ENCODE measurements at regions not wholly inside any gene's neighbourhood (a gene's known extent, or its start where the extent isn't known, plus 50 kb on each side); places are given as distances from the start of the nearest gene placed in this dataset.
"Not testable (repeated sequence)": the region's sequence is repeated elsewhere in the genome, so short reads cannot be mapped to it uniquely, and the experiment has no call there.

- H3K36me3 ChIP-seq (ENCODE audit: control insufficient read depth, insufficient read depth, low read length): no peaks in the 10 kb centered on the region
- peaks cover 4% of the 10 kb centered on the region for H3K4me1 ChIP-seq (ENCODE audit: control insufficient read depth, insufficient read depth, low read length, poor library complexity, severe bottlenecking)
- WGBS, 2 experiments (ENCODE audit: insufficient coverage in 2 of 2): 100% methylated on average over 1 of the region's 8 CpGs; no CpG with 5 or more reads in 1 of the 2 experiments
- no peaks in the 10 kb centered on the region for H3K9me3 ChIP-seq (ENCODE audit: control insufficient read depth, low read length)
- H3K4me3 ChIP-seq (ENCODE audit: extremely low read depth, insufficient read depth, low read length, poor library complexity, severe bottlenecking): no peak overlapping the region
- H3K27ac ChIP-seq (ENCODE audit: low read depth, low read length, severe bottlenecking): no peak overlapping the region
Observed at GRCh38 chrX:68985135-68985755, 156.4 kb downstream of the EFNB1 start.

DNA sequence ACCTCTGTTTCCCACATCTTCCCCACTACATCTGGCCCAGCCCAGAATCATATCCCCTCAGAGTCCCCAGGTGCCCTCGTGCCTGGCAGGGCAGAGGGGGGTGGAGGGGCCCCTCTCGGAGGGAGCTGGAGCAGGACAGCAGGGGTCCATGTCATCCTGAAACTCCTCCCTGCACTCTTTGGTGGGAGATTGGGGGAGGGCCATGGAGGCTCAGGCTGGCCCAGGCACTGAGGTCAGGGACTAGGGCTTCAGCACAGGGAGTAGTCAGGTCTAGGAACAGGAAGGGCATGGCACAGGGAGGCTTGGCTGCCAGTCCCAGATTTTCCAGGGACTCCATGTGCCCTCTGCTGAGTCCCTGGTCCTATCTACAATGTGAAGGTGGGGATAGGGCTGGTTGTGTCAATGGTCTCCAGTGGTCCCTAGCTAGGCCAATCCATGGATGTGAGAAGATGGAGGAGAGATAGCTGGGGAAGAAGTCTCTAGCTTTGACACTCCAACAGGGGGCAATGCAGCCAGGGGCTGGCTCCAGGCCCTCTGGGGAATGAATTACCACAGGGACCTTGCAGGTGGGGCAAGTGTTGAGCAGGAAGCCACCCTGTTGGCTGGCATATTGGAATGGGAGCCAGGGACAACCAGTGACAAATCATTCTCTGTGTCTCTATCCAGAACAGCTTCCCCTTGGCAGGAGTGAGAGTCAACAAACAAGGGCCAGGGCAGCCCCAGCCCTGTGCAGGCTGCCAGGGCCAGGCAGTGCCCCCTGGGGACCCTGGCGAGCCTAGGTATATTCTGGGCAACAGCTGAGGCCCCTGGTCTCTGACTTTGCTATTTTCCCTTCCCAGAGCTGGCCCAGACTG, 154.4 kb downstream of the EFNB1 start:
- H3K27ac ChIP-seq (ENCODE audit: low read depth, low read length, severe bottlenecking): no peak overlapping the region
- H3K36me3 ChIP-seq (ENCODE audit: control insufficient read depth, insufficient read depth, low read length): no peaks in the 10 kb centered on the region
- H3K9me3 ChIP-seq (ENCODE audit: control insufficient read depth, low read length): no peaks in the 10 kb centered on the region
- H3K4me3 ChIP-seq (ENCODE audit: extremely low read depth, insufficient read depth, low read length, poor library complexity, severe bottlenecking): no peak overlapping the region
- H3K4me1 ChIP-seq (ENCODE audit: control insufficient read depth, insufficient read depth, low read length, poor library complexity, severe bottlenecking): peaks cover 4% of the 10 kb centered on the region
- 80% methylated on average over 1 of the region's 3 CpGs; no CpG with 5 or more reads in 1 of the 2 experiments for WGBS, 2 experiments (ENCODE audit: insufficient coverage in 2 of 2)

DNA sequence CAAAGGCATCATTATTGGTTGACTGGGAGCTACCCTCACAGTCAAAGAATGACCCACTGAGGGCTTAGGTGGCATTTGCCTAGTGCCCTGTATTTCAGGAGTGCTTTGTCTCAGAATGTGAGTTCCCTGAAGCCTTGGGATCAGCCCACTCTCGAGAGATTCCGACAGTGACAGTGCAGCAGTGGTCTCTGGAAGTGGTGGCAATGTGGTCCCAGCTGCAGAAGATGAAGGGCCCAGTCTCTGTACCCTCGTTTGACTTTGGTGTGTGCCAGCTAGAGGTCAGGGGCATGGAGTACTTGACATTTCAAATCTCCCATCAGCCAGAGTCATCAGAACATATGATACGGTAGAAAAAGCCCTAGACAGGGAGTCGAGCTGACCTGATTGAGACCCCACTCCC, 153.7 kb downstream of the EFNB1 start:
- Histone ChIP-seq H3K9me3 (ENCODE audit: control insufficient read depth, low read length) (no peaks in the 10 kb centered on the region), H3K4me1 (ENCODE audit: control insufficient read depth, insufficient read depth, low read length, poor library complexity, severe bottlenecking) (peaks cover 8% of the 10 kb centered on the region), H3K4me3 (ENCODE audit: extremely low read depth, insufficient read depth, low read length, poor library complexity, severe bottlenecking) (no peak overlapping the region), H3K27ac (ENCODE audit: low read depth, low read length, severe bottlenecking) (no peak overlapping the region), H3K36me3 (ENCODE audit: control insufficient read depth, insufficient read depth, low read length) (no peaks in the 10 kb centered on the region)
- WGBS, 2 experiments (ENCODE audit: insufficient coverage in 2 of 2): no CpG with 5 or more reads among the region's 5 CpGs

DNA sequence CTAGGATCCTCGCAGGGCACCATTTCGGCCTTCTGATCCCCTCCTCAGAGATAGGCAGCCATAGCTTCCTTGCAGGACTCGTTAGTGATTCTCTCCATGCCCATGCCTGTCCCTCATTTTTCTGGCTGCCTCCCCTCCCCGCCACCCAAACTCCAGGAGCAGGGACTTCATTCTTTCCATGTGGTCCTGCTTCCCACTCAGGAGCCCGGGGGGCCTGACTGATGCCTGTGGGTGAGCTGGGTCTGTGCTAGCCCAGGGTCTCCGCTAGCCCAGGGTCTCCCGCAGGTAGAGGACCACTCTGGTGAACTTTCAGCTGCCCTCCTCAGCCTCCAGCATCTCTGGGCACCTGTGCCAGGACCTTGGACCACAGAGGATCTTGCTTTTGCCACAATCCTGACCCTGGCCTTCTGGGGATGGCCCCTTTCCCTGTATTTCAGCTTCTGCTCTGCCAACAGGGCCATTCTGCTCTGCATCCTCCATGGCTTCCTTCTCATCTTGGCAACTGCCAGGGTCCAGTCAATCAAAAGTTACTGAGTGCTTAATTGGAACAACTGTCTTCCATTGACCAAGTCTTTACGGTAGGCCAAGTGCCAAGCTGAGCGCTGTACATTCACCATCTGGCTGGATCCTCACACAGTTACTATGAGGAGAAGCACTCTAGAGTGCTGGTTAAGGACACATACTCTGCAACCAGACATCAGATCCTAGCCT, 152.2 kb downstream of the EFNB1 start:
- no peaks in the 10 kb centered on the region for H3K9me3 ChIP-seq (ENCODE audit: control insufficient read depth, low read length)
- H3K27ac ChIP-seq (ENCODE audit: low read depth, low read length, severe bottlenecking): no peak overlapping the region
- no peaks in the 10 kb centered on the region for H3K36me3 ChIP-seq (ENCODE audit: control insufficient read depth, insufficient read depth, low read length)
- H3K4me1 ChIP-seq (ENCODE audit: control insufficient read depth, insufficient read depth, low read length, poor library complexity, severe bottlenecking): peaks cover 8% of the 10 kb centered on the region
- WGBS, 2 experiments (ENCODE audit: insufficient coverage in 2 of 2): 96% methylated on average over 5 of the region's 9 CpGs; no CpG with 5 or more reads in 1 of the 2 experiments
- no peak overlapping the region for H3K4me3 ChIP-seq (ENCODE audit: extremely low read depth, insufficient read depth, low read length, poor library complexity, severe bottlenecking)

GRCh38 chrX:68978655-68979054, 149.8 kb downstream of the EFNB1 start:
- peaks cover 8% of the 10 kb centered on the region for H3K4me1 ChIP-seq (ENCODE audit: control insufficient read depth, insufficient read depth, low read length, poor library complexity, severe bottlenecking)
- H3K27ac ChIP-seq (ENCODE audit: low read depth, low read length, severe bottlenecking): no peak overlapping the region
- no CpG with 5 or more reads among the region's 1 CpG for WGBS, 2 experiments (ENCODE audit: insufficient coverage in 2 of 2)

DNA sequence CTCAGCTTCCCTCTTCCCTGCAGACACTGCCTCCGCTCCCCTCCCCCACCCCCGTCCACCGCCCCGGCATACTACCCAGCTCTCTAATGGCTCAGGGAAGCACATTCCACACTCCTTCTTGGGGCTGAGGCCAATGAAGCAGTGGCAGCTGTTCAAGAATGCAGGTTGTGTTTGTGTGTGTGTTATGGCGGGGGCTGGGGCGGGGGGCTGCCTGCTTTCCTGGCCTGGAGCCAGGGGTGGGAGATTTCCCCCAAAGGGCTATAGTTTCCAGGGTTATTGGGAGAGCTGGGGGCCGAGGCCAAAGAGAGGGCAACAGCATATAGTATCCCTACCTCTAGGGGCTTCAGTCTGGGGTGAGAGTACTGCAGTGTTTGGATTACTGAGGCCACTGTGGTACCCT, 149.4 kb downstream of the EFNB1 start:
- no peaks in the 10 kb centered on the region for H3K9me3 ChIP-seq (ENCODE audit: control insufficient read depth, low read length)
- no peaks in the 10 kb centered on the region for H3K36me3 ChIP-seq (ENCODE audit: control insufficient read depth, insufficient read depth, low read length)
- H3K4me3 ChIP-seq (ENCODE audit: extremely low read depth, insufficient read depth, low read length, poor library complexity, severe bottlenecking): no peak overlapping the region
- H3K4me1 ChIP-seq (ENCODE audit: control insufficient read depth, insufficient read depth, low read length, poor library complexity, severe bottlenecking): peaks cover 8% of the 10 kb centered on the region
- no peak overlapping the region for H3K27ac ChIP-seq (ENCODE audit: low read depth, low read length, severe bottlenecking)
- WGBS, 2 experiments (ENCODE audit: insufficient coverage in 2 of 2): no CpG with 5 or more reads among the region's 7 CpGs

More at GRCh38 chrX:68978655-68979054, 149.8 kb downstream of the EFNB1 start:
- no peaks in the 10 kb centered on the region for H3K36me3 ChIP-seq (ENCODE audit: control insufficient read depth, insufficient read depth, low read length)
- H3K9me3 ChIP-seq (ENCODE audit: control insufficient read depth, low read length): no peaks in the 10 kb centered on the region
- H3K4me3 ChIP-seq (ENCODE audit: extremely low read depth, insufficient read depth, low read length, poor library complexity, severe bottlenecking): no peak overlapping the region

- Histone ChIP-seq H3K4me3 (ENCODE audit: extremely low read depth, insufficient read depth, low read length, poor library complexity, severe bottlenecking) (no peak overlapping the region), H3K4me1 (ENCODE audit: control insufficient read depth, insufficient read depth, low read length, poor library complexity, severe bottlenecking) (no peaks in the 10 kb centered on the region), H3K36me3 (ENCODE audit: control insufficient read depth, insufficient read depth, low read length) (no peaks in the 10 kb centered on the region), H3K27ac (ENCODE audit: low read depth, low read length, severe bottlenecking) (no peak overlapping the region), H3K9me3 (ENCODE audit: control insufficient read depth, low read length) (no peaks in the 10 kb centered on the region)
- WGBS, 2 experiments (ENCODE audit: insufficient coverage in 2 of 2): 75% methylated on average over 1 of the region's 6 CpGs; no CpG with 5 or more reads in 1 of the 2 experiments
Observed at GRCh38 chrX:68953331-68953730, 124.5 kb downstream of the EFNB1 start.

DNA sequence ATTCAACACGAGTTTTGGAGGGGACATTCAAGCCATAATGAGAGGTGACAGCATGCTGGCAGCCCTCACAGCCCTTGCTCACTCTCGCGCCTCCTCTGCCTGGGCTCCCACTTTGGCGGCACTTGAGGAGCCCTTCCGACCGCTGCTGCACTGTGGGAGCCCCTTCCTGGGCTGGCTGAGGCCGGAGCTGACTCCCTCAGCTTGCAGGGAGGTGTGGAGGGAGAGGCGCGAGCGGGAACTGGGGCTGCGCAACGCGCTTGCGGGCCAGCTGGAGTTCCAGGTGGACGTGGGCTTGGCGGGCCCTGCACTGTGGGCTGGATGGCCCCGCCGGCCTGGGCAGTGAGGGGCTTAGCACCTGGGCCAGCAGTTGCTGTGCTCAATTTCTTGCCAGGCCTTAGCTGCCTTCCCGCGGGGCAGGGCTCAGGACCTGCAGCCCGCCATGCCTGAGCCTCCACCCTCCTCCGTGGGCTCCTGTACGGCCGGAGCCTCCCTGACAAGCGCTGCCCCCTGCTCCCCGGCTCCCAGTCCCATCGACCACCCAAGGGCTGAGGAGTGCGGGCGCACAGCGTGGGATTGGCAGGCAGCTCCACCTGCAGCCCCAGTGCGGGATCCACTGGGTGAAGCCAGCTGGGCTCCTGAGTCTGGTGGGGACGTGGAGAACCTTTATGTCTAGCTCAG, 123.3 kb downstream of the EFNB1 start:
- not testable (repeated sequence) for H3K4me3 ChIP-seq (ENCODE audit: extremely low read depth, insufficient read depth, low read length, poor library complexity, severe bottlenecking); H3K4me1 ChIP-seq (ENCODE audit: control insufficient read depth, insufficient read depth, low read length, poor library complexity, severe bottlenecking); H3K36me3 ChIP-seq (ENCODE audit: control insufficient read depth, insufficient read depth, low read length); H3K27ac ChIP-seq (ENCODE audit: low read depth, low read length, severe bottlenecking); H3K9me3 ChIP-seq (ENCODE audit: control insufficient read depth, low read length)
- 80 to 89% methylated on average over 7 to 18 of the region's 32 CpGs for WGBS, 2 experiments (ENCODE audit: insufficient coverage in 2 of 2)

DNA sequence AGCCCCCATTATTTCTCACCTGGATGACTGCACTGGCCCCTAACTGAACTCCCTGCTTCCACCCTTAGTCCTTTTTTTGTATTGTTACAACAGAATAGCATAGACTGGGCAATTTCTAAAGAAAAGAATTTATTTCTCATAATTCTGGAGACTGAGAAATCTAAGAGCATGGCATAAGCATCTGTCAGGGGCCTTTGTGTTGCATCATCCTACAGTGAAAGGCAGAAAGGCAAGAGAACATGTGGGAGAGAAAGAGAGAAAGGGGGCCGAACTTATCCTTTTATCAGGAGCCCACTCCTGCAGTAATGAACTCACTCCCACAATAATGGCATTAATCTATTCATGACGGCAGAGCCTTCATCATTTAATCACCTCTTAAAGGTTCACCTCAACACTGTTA, 122.1 kb downstream of the EFNB1 start:
- no peaks in the 10 kb centered on the region for H3K4me1 ChIP-seq (ENCODE audit: control insufficient read depth, insufficient read depth, low read length, poor library complexity, severe bottlenecking)
- H3K36me3 ChIP-seq (ENCODE audit: control insufficient read depth, insufficient read depth, low read length): no peaks in the 10 kb centered on the region
- 0% methylated on average over 1 of the region's 2 CpGs; no CpG with 5 or more reads in 1 of the 2 experiments for WGBS, 2 experiments (ENCODE audit: insufficient coverage in 2 of 2)
- no peaks in the 10 kb centered on the region for H3K9me3 ChIP-seq (ENCODE audit: control insufficient read depth, low read length)
- H3K4me3 ChIP-seq (ENCODE audit: extremely low read depth, insufficient read depth, low read length, poor library complexity, severe bottlenecking): no peak overlapping the region
- H3K27ac ChIP-seq (ENCODE audit: low read depth, low read length, severe bottlenecking): no peak overlapping the region

DNA sequence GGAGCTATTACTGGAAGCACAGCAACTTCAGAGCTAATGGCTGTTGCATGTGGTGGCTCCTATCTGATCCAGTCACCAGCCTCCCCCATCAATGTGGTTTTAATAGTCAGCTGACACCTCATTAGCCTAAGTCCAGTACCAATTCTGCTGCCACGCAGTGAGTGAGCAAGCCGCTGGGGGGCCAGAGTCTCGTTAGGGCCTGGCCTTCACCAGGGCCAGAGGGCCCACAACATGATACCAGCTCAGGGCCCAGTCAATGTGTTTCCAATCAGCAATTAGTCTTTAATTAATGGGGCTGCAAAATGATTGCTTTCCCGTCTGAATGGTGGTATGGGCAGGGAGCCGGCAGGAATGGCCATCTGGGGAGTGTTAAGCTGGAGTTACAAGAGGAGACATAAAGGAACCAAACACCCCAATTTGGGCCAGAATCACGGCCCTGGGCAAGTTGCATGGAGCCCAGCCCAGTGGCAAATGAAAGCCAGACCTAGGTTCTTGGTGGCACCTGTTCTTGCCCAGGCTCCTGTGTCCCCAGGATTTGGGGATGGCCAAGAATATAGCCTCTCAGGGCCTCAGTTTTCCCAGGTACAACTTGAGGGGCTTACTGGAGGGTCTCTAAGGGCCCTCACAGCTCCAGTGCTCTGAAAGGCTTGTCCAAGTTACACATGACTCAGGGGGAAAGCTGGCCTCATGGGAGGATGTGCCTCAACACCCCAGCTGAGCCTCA, 119.2 kb downstream of the EFNB1 start:
- H3K9me3 ChIP-seq (ENCODE audit: control insufficient read depth, low read length): no peaks in the 10 kb centered on the region
- WGBS, 2 experiments (ENCODE audit: insufficient coverage in 2 of 2): no CpG with 5 or more reads among the region's 6 CpGs

More for the DNA sequence above, 119.2 kb downstream of the EFNB1 start:
- no peak overlapping the region for H3K27ac ChIP-seq (ENCODE audit: low read depth, low read length, severe bottlenecking)
- no peaks in the 10 kb centered on the region for H3K36me3 ChIP-seq (ENCODE audit: control insufficient read depth, insufficient read depth, low read length)
- no peak overlapping the region for H3K4me3 ChIP-seq (ENCODE audit: extremely low read depth, insufficient read depth, low read length, poor library complexity, severe bottlenecking)
- H3K4me1 ChIP-seq (ENCODE audit: control insufficient read depth, insufficient read depth, low read length, poor library complexity, severe bottlenecking): no peaks in the 10 kb centered on the region
